ENCODE measurements at regions not wholly inside any gene's neighbourhood (a gene's known extent, or its start where the extent isn't known, plus 50 kb on each side); places are given as distances from the start of the nearest gene placed in this dataset.
"Not testable (repeated sequence)": the region's sequence is repeated elsewhere in the genome, so short reads cannot be mapped to it uniquely, and the experiment has no call there.

- ChIA-PET POLR2A (no interaction called here), CTCF (no interaction called here)
- Mint-ChIP-seq H3K27me3 (ENCODE audit: low read depth) (peaks cover 33% of the 10 kb centered on the region), H3K4me3 (no peak overlapping the region), H3K4me1 (no peaks in the 10 kb centered on the region), H3K36me3 (peaks cover 83% of the 10 kb centered on the region), H3K9me3 (peaks cover 91% of the 10 kb centered on the region), H3K27ac (no peak overlapping the region)
- DNase-seq (ENCODE audit: low spot score) (no peak), ATAC-seq (no peak)
- TF ChIP-seq CBFB (CRISPR knock-in tag; IDR thresholded peaks at IDR 0.05; ENCODE audit: low read depth) (no peak), NFATC4 (CRISPR knock-in tag; IDR thresholded peaks at IDR 0.05) (no peak), NFYB (CRISPR knock-in tag; conservative IDR thresholded peaks at IDR 0.05; ENCODE audit: low read depth) (no peak), USF1 (CRISPR knock-in tag; IDR thresholded peaks at IDR 0.05) (no peak), CREB1 (CRISPR knock-in tag; IDR thresholded peaks at IDR 0.05) (no peak), PREB (CRISPR knock-in tag; IDR thresholded peaks at IDR 0.05; ENCODE audit: borderline replicate concordance) (no peak), ZNF121 (CRISPR knock-in tag; IDR thresholded peaks at IDR 0.05) (no peak), KAT7 (CRISPR knock-in tag; IDR thresholded peaks at IDR 0.05; ENCODE audit: borderline replicate concordance) (no peak), ZNF396 (CRISPR knock-in tag; IDR thresholded peaks at IDR 0.05; ENCODE audit: borderline replicate concordance) (no peak)
Observed at GRCh38 chr15:21267226-21267625, 173.1 kb downstream of the POTEB3 start.

- H3K4me3 Mint-ChIP-seq; H3K27ac Mint-ChIP-seq; H3K4me1 Mint-ChIP-seq; POLR2A ChIA-PET; ATAC-seq; DNase-seq (ENCODE audit: low spot score); CTCF ChIA-PET: not testable (repeated sequence)
- Mint-ChIP-seq H3K36me3 (peaks cover 85% of the 10 kb centered on the region), H3K9me3 (peaks cover 91% of the 10 kb centered on the region), H3K27me3 (ENCODE audit: low read depth) (peaks cover 45% of the 10 kb centered on the region)
Observed at GRCh38 chr15:21265628-21266027, 174.7 kb downstream of the POTEB3 start.

- peaks cover 92% of the 10 kb centered on the region for H3K36me3 Mint-ChIP-seq
- no peak for TF ChIP-seq AFF4 (CRISPR knock-in tag; IDR thresholded peaks at IDR 0.05; ENCODE audit: borderline replicate concordance)
- no peak for TF ChIP-seq ZNF416 (CRISPR knock-in tag; IDR thresholded peaks at IDR 0.05)
- TF ChIP-seq IRF1 (CRISPR knock-in tag; IDR thresholded peaks at IDR 0.05), result no peak
- TF ChIP-seq JUN (CRISPR knock-in tag; IDR thresholded peaks at IDR 0.05), result no peak
- TF ChIP-seq MYBL2 (CRISPR knock-in tag; IDR thresholded peaks at IDR 0.05), result no peak
- no peak for TF ChIP-seq ZNF396 (CRISPR knock-in tag; IDR thresholded peaks at IDR 0.05; ENCODE audit: borderline replicate concordance)
- TF ChIP-seq ZNF121 (CRISPR knock-in tag; IDR thresholded peaks at IDR 0.05), result no peak
- no peak for TF ChIP-seq ZNF232 (CRISPR knock-in tag; IDR thresholded peaks at IDR 0.05)
- TF ChIP-seq ATF6 (CRISPR knock-in tag; IDR thresholded peaks at IDR 0.05), result no peak
- no peak for TF ChIP-seq AR (CRISPR knock-in tag; IDR thresholded peaks at IDR 0.05)
- TF ChIP-seq MAX (CRISPR knock-in tag; IDR thresholded peaks at IDR 0.05), result no peak
- no peak for TF ChIP-seq NR1H2 (CRISPR knock-in tag; IDR thresholded peaks at IDR 0.05)
- TF ChIP-seq ELF4 (CRISPR knock-in tag; IDR thresholded peaks at IDR 0.05; ENCODE audit: low read depth), result no peak
- no peak for ATAC-seq
- H3K27ac Mint-ChIP-seq, result no peak overlapping the region
- H3K9me3 Mint-ChIP-seq, result peaks cover 94% of the 10 kb centered on the region
- no peak for DNase-seq (ENCODE audit: low spot score)
- H3K27me3 Mint-ChIP-seq (ENCODE audit: low read depth), result peaks cover 52% of the 10 kb centered on the region
- POLR2A ChIA-PET, result no interaction called here
- no peaks in the 10 kb centered on the region for H3K4me1 Mint-ChIP-seq
- CTCF ChIA-PET, result no interaction called here
- no peak overlapping the region for H3K4me3 Mint-ChIP-seq
Observed at GRCh38 chr15:21262851-21263425, 177.4 kb downstream of the POTEB3 start.
